Activated T-cell treated with anti-CD3 and anti-CD28 coated beads for 4 hours (primary cell): ENCODE measurements at regions not wholly inside any gene's neighbourhood (a gene's known extent, or its start where the extent isn't known, plus 50 kb on each side); places are given as distances from the start of the nearest gene placed in this dataset.

ENCODE experiments used
- DNase-seq: peaks from one replicate; pipeline ENCODE4 v3.0.0-alpha.2; 2020

DNA sequence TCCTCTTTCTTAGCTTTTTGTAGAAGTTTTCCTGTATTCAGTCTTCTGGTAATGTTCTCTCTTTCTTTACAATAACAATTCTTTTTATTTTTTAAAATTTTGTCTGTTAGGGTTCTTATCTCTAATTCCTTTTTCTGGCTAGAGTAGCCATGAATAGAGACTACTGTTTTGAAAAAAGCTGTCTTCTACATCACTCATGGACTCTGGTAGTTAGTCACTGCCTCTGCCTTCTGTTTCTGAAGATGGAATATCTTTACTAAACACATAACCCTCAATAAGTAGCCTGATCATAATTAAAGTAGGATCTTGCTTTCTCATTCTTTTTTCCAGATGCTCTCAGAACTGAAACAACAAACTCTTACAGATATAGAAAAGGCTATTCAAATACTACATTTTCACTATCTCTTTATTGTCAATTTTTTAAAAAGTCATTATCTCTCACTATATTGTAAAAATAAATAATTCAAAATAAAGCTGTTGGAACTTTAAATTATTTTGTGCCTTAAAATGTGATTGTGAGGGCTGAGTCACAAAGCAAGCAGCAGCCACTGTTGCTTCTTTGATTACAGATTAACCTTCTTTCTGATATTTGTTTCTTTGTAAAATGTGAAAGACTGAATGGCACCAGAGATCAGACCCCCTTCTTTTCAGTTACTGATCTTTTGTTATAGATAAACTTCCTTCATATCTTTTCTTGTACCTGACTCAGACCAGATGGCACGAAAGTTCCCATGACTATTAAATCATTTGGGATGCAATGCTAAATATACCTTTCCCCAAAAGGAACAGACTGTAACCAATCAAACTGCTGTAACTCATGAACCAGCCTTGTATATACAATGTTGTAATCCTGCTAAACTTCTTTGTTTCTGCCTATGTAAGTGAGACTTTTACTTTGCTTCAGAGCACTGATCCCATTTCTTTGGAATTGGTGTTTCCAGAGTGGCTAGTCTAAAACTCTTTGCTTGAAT, 1159.5 kb downstream of the IGSF11 start:
- no peak for DNase-seq

DNA sequence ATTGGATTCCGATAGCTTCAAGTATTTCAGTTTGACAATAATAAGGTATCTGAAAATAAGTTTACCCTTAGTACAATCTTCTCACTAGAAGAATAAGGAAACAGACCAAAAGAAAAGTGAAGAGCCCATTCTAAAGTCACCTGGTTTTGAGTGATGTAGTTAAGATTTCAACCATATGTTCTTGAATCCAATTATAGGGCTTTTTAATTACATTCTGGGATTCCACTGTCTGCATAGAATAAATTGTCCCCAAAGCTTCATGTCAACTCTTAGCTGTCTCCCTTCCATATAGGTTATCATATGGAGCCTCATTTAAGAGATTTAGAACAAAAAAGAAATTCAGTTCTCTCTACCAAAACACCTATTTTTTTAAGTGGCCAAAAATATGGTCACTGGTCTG, 1158.8 kb downstream of the IGSF11 start:
- no peak for DNase-seq

DNA sequence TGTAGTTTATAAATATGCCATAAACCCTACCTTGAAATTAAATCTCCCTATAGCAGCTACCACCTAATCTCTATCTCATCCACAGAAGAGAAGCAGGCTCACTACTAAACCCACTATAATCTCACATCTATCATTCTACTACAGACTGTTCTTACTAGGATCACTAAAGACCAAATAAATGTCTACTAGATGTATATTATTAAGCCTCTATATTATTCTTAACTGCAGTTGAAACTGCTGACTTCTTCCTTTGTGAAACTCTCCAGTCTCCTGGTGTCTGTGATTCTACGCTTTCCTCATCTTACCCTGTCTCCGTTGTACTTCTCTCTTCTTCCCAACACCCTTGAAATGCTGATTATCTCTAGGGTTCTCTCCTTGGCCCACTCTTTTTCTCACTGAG, 1154.0 kb downstream of the IGSF11 start:
- no peak for DNase-seq

DNA sequence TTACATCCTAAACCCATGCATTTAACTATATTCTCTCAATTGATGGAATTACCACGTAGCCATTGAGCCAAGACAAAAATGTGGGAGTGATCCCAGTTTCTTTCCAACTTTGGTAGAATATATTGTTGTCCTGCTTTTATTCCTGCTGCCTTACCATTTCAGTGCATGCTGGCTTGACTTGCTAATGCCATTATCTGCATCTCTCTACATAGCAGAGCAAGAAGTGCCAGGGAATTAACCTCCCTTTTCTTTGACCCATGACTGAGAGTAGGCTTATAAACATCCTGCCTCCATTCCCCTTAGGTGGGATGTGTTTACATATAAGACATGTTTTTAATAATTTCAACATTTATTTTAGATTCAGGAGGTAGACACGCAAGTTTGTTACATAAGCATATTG, 1153.4 kb downstream of the IGSF11 start:
- DNase-seq = no peak

DNA sequence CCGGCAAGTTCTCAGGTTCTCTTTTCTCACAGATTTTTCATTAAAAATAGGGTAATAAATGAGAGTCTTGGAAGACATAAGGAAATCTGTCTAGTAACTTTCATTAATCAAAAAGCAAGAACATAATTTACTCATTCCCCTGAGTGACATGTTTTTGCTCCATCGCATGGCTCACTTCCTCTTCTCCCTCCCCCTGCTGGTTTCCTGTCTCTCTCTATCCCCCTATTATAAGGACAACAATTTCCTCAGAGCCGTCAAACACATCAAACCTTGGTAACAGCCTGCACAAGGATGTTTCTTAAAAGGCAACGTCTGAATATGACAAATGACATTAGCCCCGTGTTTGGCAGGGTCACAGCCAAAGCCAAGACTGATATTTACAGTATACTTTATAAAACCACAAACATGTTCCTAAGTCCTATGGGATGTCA, 1149.6 kb downstream of the IGSF11 start:
- DNase-seq = no peak

DNA sequence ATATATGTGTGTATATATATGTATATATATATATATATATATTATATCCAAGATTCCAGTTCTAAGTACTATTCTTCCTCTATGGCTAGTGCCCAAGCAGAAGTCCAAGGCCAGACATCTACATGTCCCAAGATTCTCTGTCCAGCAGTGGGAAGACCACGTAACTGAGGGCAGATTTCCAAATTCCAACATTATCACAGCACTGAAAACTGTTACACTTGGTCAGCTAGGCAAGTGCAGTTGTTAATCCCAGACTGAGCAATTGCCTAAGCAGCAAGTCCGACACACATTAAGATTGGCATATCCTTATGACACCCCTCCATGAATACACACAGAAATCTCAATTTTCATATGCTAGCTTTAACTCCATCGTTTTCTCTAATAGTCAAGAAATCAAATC, 1148.5 kb downstream of the IGSF11 start:
- DNase-seq = no peak

DNA sequence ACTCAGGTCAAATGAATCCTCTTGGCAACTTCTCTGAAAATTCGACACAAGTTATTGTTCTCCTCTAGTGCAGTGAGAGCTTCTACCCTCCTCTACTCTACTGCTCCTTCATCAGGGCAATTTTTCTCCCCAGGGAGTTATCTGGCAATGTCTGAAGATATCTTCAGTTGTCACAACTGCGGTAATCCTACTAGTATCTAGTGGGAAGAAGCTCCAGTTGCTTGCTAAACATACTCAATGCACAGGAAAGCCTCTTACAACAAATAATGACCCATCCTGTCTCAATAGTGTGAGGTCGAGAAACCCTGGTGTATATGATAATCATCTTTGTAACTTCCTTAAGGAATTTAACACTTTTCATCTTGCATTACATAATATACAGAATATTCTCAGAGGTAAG, 1147.6 kb downstream of the IGSF11 start:
- no peak for DNase-seq

DNA sequence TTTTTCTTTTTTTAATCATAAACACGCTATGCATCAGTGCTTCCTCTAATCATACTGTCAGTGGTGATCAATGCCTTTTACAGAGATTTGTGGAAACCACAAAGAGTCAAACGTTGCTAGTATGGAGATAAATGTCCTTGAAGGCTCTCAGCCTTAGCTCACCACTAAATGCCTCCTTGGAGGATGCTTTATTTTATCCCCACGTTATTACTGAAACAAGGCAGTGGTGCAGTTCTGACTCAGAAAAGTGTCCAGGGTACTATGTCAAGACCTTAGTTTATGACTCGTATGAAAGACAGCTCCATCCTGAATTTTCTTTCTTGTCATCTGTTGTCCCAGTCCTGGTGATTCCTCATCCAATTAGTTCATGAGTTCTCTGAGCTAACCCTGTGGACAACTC, 1146.7 kb downstream of the IGSF11 start:
- no peak for DNase-seq

DNA sequence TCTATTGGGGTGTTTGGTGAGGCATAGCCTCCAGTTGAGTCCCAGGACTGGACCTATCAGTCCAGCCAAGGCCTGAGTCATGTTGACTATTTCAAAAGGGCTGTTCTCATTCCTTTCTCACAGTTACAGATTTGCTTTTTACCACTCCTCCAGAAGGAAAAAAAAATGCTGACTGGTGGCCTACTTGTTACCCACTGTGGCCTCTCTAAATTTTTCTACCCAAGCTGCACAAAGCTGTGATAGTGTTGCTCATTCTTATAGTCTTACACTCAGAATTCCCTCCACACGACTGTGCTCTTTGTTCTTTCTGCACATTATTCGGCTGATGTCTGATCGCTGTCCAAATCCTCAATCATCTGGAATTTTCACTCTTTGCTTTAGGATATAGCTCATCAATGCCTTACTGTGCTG, 1142.2 kb downstream of the IGSF11 start:
- no peak for DNase-seq

DNA sequence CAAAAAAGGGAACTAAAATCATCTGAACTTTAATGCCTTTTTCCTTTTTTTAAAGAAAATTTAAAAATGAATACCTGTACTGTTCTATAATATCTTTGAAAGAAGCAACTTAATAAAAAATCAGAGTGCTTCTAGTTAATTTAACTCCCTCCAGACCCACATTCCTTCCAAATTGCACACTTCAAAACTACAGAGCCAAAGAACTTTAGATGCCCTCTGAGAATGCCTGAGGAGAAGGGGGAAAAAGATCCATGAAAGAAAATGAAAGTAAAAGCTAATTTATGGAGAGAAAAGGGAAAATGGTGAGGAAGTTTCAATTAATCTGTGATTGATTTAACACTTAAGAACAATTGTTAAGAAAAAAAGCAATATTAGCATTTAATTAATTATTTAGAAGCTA, 1141.6 kb downstream of the IGSF11 start:
- DNase-seq = no peak

DNA sequence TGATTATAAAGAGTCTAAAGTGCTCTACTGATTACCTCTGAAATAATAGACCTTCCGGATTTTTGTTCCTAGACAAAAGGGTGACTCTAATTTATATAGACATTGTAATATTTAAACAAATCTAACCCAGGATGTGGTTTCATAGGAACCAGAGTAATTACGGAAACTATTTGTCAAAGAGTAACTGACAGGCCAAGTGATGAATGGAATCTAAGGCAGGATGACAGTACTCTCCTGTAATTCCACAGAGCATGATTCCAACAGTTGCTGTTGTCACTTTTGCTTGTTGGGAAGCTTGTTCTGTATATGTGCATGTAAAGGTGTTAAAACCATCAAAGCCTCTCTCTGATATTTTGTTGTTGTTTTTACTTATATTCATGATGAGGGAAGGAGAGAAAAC, 1141.0 kb downstream of the IGSF11 start:
- DNase-seq = no peak

DNA sequence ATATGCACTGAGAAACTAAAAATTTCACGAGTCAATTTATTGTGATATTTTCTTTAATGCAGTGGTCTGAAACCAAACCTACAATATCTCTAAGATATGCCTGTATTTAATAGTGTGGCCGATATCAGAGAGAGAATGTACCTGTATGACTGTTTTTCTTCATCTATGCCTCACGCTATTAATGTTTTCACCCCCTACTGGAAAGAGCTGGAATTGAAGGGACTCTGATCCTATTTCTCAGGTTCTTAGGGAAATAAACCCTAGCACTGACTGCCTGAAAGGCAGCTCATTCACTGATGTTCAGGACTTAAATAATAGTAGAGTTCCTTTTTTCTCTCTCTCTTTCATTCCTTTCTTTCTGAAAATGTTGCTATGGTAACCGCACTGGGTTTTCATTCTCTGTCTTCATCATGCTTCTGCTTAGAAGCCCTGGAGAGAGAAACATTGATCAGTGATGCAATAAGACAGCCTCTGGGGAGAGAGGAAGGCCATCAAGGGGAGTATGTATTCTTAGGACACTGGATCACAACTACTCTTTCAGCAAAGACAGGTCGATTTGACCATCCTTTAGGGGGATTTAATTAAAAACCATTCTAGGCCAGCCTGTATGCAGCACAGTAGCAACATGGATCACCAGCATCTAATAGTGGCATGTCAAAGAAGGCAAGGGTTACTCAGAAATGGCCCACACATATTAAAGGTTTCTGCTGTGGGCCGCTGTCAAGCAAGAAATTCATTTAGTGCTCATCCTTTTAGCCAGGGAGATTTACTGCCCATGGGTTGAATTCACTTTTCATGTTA, 1135.7 kb downstream of the IGSF11 start:
- no peak for DNase-seq

DNA sequence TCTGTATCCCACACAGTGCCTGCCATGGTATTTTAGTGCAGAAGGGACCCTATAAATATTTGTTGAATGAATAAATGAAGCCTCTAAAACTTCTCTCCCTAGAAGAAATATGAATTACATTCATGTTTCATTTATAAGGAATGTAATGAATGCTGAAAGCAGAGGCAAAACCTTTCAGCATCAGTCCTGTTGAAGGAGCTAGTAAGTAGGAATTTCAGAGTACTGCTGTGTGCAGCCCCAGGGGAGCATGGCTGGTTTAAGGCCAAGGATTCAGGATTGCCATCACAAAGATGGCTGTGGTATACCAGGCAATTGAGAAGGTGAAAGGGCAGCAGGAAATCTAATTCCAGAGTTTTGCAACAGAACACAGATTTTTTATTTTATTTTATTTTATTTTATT, 1131.4 kb downstream of the IGSF11 start:
- no peak for DNase-seq

DNA sequence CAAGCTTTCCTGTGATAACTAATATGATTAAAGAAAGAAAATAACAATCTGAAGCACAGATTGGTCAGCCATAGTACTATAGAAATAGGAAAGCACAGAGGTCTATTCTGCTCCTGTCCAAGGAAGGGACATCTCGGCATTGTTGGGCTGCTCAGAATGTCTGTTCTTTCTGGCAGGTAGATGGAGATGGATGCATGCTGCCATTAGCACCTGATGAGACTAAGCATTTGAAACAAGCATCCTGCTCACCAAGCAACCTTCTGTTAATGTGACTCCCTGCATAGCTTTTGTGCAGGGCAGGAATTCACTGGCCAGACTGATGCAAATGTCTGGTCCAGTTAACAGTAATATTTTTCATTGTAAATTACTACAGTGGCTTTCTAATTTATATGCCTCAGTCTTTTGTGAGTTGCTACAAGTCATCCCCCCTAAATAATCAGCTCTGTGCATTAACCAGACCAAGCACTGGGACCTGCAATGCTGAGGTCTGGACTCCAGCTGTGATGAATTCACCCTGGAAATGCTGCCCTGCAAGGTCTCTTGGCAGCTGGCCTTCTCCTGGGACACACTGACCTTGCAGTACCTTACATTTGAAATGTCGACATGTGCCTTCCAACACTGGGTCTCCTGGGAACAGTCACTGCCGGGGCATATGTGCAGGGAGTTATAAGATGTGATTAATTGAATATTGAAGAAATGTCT, 1123.7 kb downstream of the IGSF11 start:
- DNase-seq = no peak

DNA sequence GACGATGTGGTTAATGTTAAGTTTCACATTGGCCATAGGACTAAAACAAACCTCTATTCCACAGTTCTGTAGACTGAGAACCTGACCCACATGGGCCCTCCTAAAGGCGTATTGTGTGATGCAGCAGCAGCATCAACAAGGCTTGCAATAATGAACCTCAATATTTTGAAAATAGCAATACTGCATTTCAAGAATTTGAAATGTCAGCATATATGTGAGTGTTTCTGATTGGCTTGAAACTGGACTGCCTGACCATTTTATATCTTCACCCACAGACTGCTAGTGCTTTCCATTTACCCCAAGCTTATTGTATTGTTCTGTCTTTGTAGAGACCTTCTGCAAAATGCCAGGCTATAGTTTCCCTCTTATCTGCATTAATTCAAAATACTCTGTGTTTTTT, 1122.3 kb downstream of the IGSF11 start:
- DNase-seq = no peak

DNA sequence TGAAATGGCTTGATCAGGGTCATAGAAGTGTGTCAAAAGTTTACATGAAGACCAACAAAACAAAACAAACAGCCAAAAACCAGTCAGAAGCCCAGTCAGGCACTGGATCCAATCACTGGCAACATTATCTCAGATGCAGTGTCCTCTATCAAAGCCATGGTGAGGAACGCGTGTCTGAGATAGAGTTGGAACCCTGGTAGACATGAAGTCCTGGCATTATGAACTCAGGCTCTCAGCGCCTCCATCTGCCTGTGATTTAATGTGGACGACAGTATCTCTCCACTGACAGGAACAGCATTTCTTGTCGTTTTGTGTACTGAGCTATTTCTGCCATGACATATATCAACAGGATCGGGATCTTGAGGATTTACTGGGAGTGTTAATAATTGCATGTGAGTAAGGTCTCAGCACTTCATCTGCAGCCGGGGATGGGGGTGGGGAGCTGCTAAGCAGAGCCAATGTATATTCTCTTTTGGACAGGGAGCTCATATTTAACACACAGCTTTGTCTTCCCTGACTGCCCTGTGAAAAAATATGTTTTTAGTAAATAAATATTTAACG, 1120.0 kb downstream of the IGSF11 start:
- no peak for DNase-seq

DNA sequence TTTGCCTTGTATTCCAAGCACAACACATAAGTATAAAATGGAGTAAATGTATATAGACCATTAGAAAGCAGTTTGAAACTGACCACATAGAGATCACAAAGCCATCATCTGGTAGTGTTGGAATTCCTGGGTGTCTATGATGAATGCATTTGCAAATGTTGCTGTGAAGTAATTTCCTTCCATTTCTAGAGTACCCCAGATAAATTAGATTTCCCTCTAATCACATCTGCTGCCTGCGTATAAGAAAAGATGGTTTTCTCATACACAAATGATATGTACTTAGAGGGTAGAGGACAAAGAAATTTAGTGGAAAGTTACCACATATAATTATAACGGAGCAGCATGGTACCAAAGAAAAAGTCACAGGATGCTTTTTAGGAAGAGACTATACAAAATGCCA, 1117.8 kb downstream of the IGSF11 start:
- DNase-seq = no peak

DNA sequence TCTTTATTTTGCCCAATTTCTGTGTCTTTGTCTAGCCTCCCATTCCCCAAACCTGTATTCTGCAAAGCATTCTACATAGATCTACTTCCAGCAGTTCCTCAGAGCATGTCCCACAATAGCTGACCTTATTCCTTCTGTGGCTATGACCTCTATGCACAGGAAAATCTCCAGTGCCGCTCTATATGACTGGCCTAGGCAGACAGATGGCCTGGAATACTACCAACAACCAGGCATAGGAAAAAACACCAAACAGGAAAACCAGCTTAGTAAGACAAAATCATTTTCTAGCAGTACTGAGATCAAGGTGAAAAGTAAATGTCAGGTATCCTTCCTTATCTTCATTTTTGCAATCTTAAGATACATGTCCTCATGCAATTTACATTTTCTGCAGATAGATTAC, 1115.0 kb downstream of the IGSF11 start:
- no peak for DNase-seq

DNA sequence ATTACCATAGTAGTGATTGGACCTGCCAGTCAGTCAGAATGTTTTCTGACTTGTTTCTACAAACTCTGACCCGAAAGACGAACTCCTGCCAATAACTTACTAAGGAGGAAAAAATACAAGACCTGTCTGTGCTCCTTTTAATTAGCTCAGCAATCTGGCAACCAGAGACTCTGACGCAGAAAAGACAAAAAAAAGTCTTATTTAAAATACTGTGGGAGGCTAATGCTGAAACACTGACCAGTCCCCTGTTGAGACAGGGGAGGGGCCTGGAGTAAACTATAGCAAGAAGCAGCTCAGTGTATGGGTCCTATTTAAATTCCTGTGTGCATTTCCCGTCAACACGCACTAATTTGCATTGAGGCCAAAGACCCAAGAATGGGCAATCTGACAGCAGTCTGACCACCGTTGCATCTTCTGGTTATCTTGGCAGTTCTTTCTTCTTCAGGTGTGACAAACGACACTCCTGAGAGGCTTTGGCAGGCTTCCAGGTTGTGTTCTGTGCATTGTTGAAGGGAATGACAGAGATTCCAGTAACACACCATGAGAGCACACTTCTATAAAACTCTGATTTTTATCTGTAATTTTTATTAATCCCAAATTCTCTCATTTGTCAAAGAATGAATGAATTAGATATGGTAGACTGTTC, 1114.3 kb downstream of the IGSF11 start:
- no peak for DNase-seq

DNA sequence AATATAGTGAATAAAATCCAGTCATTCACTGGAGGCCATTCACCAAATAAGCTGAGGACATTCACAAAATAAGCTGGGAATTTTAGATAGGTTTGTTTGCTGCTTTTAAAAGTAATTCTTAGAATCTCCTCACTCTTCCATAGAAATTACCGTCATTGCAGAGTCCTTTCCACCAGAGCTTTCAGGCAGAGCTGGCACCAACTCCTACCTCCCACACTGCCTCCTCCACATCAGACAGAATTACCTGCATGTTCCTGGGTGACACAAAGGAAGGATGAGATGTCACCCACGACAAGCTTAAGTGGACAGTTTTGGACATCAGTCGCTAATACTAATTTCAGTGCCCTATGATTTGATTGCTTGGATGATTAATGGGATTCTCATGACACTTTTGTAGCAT, 1113.2 kb downstream of the IGSF11 start:
- no peak for DNase-seq

DNA sequence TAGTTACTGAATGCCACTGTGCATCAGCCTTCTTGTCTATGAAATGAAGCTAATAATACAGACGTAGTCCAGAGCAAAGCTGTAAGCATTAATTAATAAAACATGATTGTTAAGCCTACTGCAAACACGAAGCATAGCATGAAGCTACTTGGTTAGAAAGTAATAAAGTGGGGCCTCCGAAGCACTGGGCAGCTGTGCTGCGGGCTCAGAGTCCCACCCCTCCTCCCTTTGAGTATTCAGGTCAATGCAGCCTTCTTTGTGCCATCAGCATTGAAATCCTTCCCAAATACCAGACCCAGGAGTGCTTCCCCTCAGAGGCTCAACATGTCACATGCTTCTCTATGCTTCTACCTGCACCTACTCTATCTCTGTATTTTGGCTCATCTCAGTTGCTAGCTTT, 1112.6 kb downstream of the IGSF11 start:
- no peak for DNase-seq

DNA sequence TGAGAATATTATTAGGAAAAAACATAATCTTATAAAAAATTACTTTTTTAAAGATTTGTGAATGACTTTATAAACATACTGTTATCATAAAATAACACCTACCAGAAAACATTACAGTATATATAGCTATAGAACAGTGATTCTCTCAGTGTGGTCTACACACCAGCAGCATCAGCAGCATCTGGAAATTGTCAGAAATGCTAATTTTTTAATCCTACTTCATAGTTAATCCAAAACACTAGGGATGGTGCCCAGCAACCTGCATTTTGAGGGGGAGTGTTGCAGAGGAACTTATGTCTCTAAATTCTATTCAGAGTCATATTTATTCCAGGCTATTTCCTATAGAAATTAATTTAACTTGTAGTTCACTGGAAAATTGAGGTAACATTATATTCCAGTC, 1107.8 kb downstream of the IGSF11 start:
- DNase-seq = no peak

DNA sequence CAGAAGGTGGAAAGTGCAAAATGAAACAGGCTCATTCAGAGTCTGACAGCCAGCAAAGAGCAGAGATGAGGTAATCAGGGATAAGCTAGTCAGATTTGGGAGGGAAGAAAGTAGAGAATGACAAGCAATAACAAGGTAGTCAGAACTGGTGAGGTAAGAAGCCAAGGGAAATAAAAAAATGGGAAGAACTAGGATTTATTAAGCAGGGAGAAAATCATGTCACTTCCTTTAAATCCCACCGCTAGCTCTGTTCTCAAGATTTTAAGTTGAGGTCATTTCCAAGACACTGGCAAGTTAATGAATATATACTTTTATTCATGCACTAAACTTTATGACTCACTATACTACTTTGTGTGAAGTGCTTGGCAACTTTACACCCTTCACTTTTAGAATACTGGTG, 1106.8 kb downstream of the IGSF11 start:
- no peak for DNase-seq
